ENCODE measurements at regions not wholly inside any gene's neighbourhood (a gene's known extent, or its start where the extent isn't known, plus 50 kb on each side); places are given as distances from the start of the nearest gene placed in this dataset.

DNA sequence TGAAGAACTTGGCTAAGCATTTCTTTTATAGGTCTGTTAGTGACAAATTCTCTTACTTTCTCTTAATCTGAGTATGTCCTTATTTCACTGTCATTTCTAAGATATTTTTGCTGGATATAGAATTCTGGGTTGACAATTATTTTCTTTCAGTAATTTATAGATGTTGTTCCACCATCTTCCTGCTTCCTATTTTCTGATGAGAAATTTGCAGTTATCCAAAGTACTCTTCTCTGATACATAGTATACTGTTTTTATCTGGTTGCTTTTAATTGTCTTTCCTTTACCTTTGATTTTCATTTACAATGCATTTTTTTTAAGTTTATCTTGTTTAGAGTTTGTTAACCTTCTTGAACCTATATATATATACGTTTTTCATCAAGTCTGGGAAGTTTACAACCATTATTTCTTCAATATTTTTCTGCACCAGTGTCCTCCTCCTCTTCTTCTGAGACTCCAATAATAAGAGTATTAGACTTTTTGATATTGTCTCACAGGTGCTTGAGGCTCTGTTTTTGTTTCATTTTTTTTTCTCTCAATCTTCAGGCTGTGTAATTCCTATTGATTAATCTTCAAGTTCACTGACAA is 101.6 kb upstream of the INSIG1 start:
- no peak for TF ChIP-seq EZH2 (IDR thresholded peaks at IDR 0.05; ENCODE audit: borderline replicate concordance, low read depth, low read length, severe bottlenecking)
- no peak for TF ChIP-seq JUN (IDR thresholded peaks at IDR 0.05; ENCODE audit: borderline replicate concordance, insufficient read depth, insufficient read length, low read depth)
- no peak for TF ChIP-seq GATA2 (IDR thresholded peaks at IDR 0.05; ENCODE audit: insufficient read depth, insufficient read length, low read depth, low read length)
- no peak for TF ChIP-seq POLR2AphosphoS5 (IDR thresholded peaks at IDR 0.05; ENCODE audit: insufficient read depth, low read depth, low read length)
- TF ChIP-seq, protein P1, sequence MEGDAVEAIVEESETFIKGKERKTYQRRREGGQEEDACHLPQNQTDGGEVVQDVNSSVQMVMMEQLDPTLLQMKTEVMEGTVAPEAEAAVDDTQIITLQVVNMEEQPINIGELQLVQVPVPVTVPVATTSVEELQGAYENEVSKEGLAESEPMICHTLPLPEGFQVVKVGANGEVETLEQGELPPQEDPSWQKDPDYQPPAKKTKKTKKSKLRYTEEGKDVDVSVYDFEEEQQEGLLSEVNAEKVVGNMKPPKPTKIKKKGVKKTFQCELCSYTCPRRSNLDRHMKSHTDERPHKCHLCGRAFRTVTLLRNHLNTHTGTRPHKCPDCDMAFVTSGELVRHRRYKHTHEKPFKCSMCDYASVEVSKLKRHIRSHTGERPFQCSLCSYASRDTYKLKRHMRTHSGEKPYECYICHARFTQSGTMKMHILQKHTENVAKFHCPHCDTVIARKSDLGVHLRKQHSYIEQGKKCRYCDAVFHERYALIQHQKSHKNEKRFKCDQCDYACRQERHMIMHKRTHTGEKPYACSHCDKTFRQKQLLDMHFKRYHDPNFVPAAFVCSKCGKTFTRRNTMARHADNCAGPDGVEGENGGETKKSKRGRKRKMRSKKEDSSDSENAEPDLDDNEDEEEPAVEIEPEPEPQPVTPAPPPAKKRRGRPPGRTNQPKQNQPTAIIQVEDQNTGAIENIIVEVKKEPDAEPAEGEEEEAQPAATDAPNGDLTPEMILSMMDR (IDR thresholded peaks at IDR 0.05; ENCODE audit: extremely low read depth in 1 of 2, insufficient read depth in 1 of 2, low read depth in 1 of 2, low read length in 2 of 2) = no peak
- TF ChIP-seq POLR2A (IDR thresholded peaks at IDR 0.05; ENCODE audit: low read depth, low read length) = no peak
- TF ChIP-seq MYC (IDR thresholded peaks at IDR 0.05; ENCODE audit: low read depth, low read length) = no peak
- TF ChIP-seq, protein P2, sequence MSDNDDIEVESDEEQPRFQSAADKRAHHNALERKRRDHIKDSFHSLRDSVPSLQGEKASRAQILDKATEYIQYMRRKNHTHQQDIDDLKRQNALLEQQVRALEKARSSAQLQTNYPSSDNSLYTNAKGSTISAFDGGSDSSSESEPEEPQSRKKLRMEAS (IDR thresholded peaks at IDR 0.05; ENCODE audit: insufficient read depth, insufficient read length) = no peak
- CTCF ChIA-PET = interaction anchor here (1.0 to 1.5 kb wide), 2 partner anchors 20 to 149 kb away, joined by 3 to 11 read pairs; no protein-coding TSS in a partner anchor
- Histone ChIP-seq H3K4me1 (ENCODE audit: control insufficient read depth, extremely low read depth, insufficient read depth, low read length) (no peaks in the 10 kb centered on the region), H3K4me2 (ENCODE audit: insufficient read depth, low read length) (no peak overlapping the region), H3K27ac (ENCODE audit: insufficient read depth, low read depth, low read length) (no peak overlapping the region), H4K20me1 (replicated peaks; ENCODE audit: control insufficient read depth, extremely low read depth, insufficient read depth, low read length) (no peaks in the 10 kb centered on the region), H3K9me1 (replicated peaks; ENCODE audit: control insufficient read depth, extremely low read depth, insufficient read depth, low read length) (no peaks in the 10 kb centered on the region), H3K36me3 (ENCODE audit: control insufficient read depth in 2 of 2, extremely low read depth in 1 of 2, insufficient read depth in 2 of 2, low read length in 2 of 2) (no peaks in the 10 kb centered on the region), H2AFZ (ENCODE audit: low read depth, low read length) (no peak overlapping the region), H3K79me2 (ENCODE audit: control insufficient read depth, insufficient read depth, low read length) (no peaks in the 10 kb centered on the region), H3K9ac (replicated peaks; ENCODE audit: extremely low read depth, insufficient read depth, low read length) (no peak overlapping the region), H3K4me3 (replicated peaks in 1 of 3; ENCODE audit: insufficient read depth in 1 of 3, low read depth in 1 of 3, low read length in 3 of 3) (no peak overlapping the region), H3K27me3 (ENCODE audit: control insufficient read depth in 2 of 2, insufficient read depth in 2 of 2, low read length in 2 of 2) (peaks cover 4 to 6% of the 10 kb centered on the region in 2 experiments), H3K9me3 (replicated peaks; ENCODE audit: control insufficient read depth, insufficient read depth, low read length) (no peaks in the 10 kb centered on the region)
- dilution Hi-C loops (cut with MboI; ENCODE audit: extremely low pct_ligation_motif_present, low sequenced_read_pairs) (loop anchor here (25.0 kb wide), 1 partner anchor 141 kb away; no protein-coding TSS in a partner anchor), intact Hi-C loops (cut with micrococcal nuclease) (no loop called here)
- POLR2A ChIA-PET = no interaction called here
- DNase-seq (ENCODE audit: low read depth, low spot score) (no peak), FAIRE-seq (no peak)
- BruUV-seq (replicated peaks) = no TSS peak
